KMS-11 (cell line): ENCODE measurements at regions not wholly inside any gene's neighbourhood (a gene's known extent, or its start where the extent isn't known, plus 50 kb on each side); places are given as distances from the start of the nearest gene placed in this dataset.

Source experiments
- H2AFZ ChIP-seq: fragments of 200-600 bp; sonication (generic); 2 replicates; pipeline ENCODE4 v1.6.1; 2016; ENCODE audit warnings: antibody characterized with exemption, mixed run types, low read depth
- H3K27ac ChIP-seq: fragments of 200-600 bp; sonication (generic); 2 replicates; pipeline ENCODE4 v1.6.1; 2016; ENCODE audit warnings: mild to moderate bottlenecking, mixed run types
- H3K27me3 ChIP-seq: fragments of 200-600 bp; sonication (generic); 2 replicates; pipeline ENCODE4 v1.6.1; 2017; ENCODE audit warnings: mild to moderate bottlenecking, low read depth, mixed run types, moderate library complexity; ENCODE audit not compliant: insufficient read depth
- H3K36me3 ChIP-seq: fragments of 200-600 bp; sonication (generic); 2 replicates; pipeline ENCODE4 v1.6.1; 2017; ENCODE audit warnings: mild to moderate bottlenecking, mixed run types; ENCODE audit not compliant: insufficient read depth
- H3K4me1 ChIP-seq: fragments of 200-600 bp; sonication (generic); 2 replicates; pipeline ENCODE4 v1.6.1; 2016; ENCODE audit warnings: mild to moderate bottlenecking, low read depth, mixed run types; ENCODE audit not compliant: poor library complexity, severe bottlenecking
- H3K4me2 ChIP-seq: fragments of 200-600 bp; sonication (generic); 2 replicates; pipeline ENCODE4 v1.7.0; 2016; ENCODE audit warnings: mild to moderate bottlenecking, mixed run types
- H3K4me3 ChIP-seq: fragments of 200-600 bp; sonication (generic); IDR thresholded peaks from 2 replicates; pipeline ENCODE4 v1.6.1; 2017; ENCODE audit warnings: low read depth, low read length, mixed read lengths; ENCODE audit not compliant: insufficient read depth
- H3K79me2 ChIP-seq: fragments of 200-600 bp; sonication (generic); 2 replicates; pipeline ENCODE4 v1.6.1; 2016; ENCODE audit warnings: low read depth, mixed run types; ENCODE audit not compliant: insufficient read depth
- H3K9ac ChIP-seq: fragments of 200-600 bp; sonication (generic); 2 replicates; pipeline ENCODE4 v1.6.1; 2016; ENCODE audit warnings: mild to moderate bottlenecking, mixed run types
- H4K20me1 ChIP-seq: fragments of 200-600 bp; sonication (generic); 2 replicates; pipeline ENCODE4 v1.6.1; 2016; ENCODE audit warnings: mild to moderate bottlenecking, mixed run types; ENCODE audit not compliant: insufficient read depth
- CTCF ChIP-seq: fragments of 200-600 bp; sonication (generic); conservative IDR thresholded peaks from 2 replicates; pipeline ENCODE4 v1.6.1; 2017; ENCODE audit warnings: low read depth, mild to moderate bottlenecking, antibody characterized with exemption, low read length, moderate library complexity, mixed read lengths

GRCh38 chr22:48185071-48186055 lies 1422.9 kb downstream of the TBC1D22A start:
- H3K27ac ChIP-seq, result no peak overlapping the region
- H4K20me1 ChIP-seq, result no peaks in the 10 kb centered on the region
- H3K4me1 ChIP-seq, result no peaks in the 10 kb centered on the region
- no peaks in the 10 kb centered on the region for H3K27me3 ChIP-seq
- H3K4me2 ChIP-seq, result no peak overlapping the region
- H3K4me3 ChIP-seq, result no peak overlapping the region
- H3K36me3 ChIP-seq, result no peaks in the 10 kb centered on the region
- no peak overlapping the region for H2AFZ ChIP-seq
- H3K9ac ChIP-seq, result no peak overlapping the region
- H3K79me2 ChIP-seq, result no peaks in the 10 kb centered on the region
- no peak for TF ChIP-seq CTCF

GRCh38 chr22:48182846-48183805 lies 1420.7 kb downstream of the TBC1D22A start:
- Histone ChIP-seq H4K20me1 (no peaks in the 10 kb centered on the region), H3K79me2 (no peaks in the 10 kb centered on the region), H3K9ac (no peak overlapping the region), H3K4me2 (no peak overlapping the region), H2AFZ (no peak overlapping the region), H3K4me3 (no peak overlapping the region), H3K27ac (no peak overlapping the region), H3K36me3 (no peaks in the 10 kb centered on the region), H3K4me1 (no peaks in the 10 kb centered on the region), H3K27me3 (no peaks in the 10 kb centered on the region)
- TF ChIP-seq CTCF, result no peak

- H3K27ac ChIP-seq, result no peak overlapping the region
- no peaks in the 10 kb centered on the region for H3K36me3 ChIP-seq
- H3K9ac ChIP-seq, result no peak overlapping the region
- TF ChIP-seq CTCF, result no peak
- no peaks in the 10 kb centered on the region for H4K20me1 ChIP-seq
- H3K4me1 ChIP-seq, result no peaks in the 10 kb centered on the region
- no peak overlapping the region for H3K4me2 ChIP-seq
- H3K4me3 ChIP-seq, result no peak overlapping the region
- no peaks in the 10 kb centered on the region for H3K79me2 ChIP-seq
- H2AFZ ChIP-seq, result no peak overlapping the region
- no peaks in the 10 kb centered on the region for H3K27me3 ChIP-seq
Measured at GRCh38 chr22:48182031-48182430, 1419.6 kb downstream of the TBC1D22A start.

GRCh38 chr22:48181263-48181955 lies 1419.0 kb downstream of the TBC1D22A start:
- Histone ChIP-seq H4K20me1 (no peaks in the 10 kb centered on the region), H3K4me2 (no peak overlapping the region), H3K27me3 (no peaks in the 10 kb centered on the region), H3K27ac (no peak overlapping the region), H2AFZ (no peak overlapping the region), H3K79me2 (no peaks in the 10 kb centered on the region), H3K4me1 (no peaks in the 10 kb centered on the region), H3K4me3 (no peak overlapping the region), H3K36me3 (no peaks in the 10 kb centered on the region), H3K9ac (no peak overlapping the region)
- TF ChIP-seq CTCF, result no peak
